Fibroblast of lung (primary cell): ENCODE measurements at regions not wholly inside any gene's neighbourhood (a gene's known extent, or its start where the extent isn't known, plus 50 kb on each side); places are given as distances from the start of the nearest gene placed in this dataset.

Source experiments
- DNase-seq, 2 donors: peaks; one replicate each; pipeline versions ENCODE4 v3.0.0 to v3.0.0-alpha.2; 2010; ENCODE audit warnings: low read depth in 2 of 2
- H2AFZ ChIP-seq: 2 replicates; pipeline ENCODE4 v1.5.1; 2012; ENCODE audit warnings: low read length, control low read depth, inconsistent platforms
- H3K27ac ChIP-seq: 2 replicates; pipeline ENCODE4 v1.5.1; 2011; ENCODE audit warnings: low read length, control low read depth; ENCODE audit not compliant: insufficient read depth
- H3K27me3 ChIP-seq: 2 replicates; pipeline ENCODE4 v1.5.1; 2011; ENCODE audit warnings: mild to moderate bottlenecking, low read length; ENCODE audit not compliant: control insufficient read depth, insufficient read depth
- H3K36me3 ChIP-seq: 2 replicates; pipeline ENCODE4 v1.5.1; 2011; ENCODE audit warnings: low read length; ENCODE audit not compliant: control insufficient read depth, insufficient read depth
- H3K4me1 ChIP-seq: 2 replicates; pipeline ENCODE4 v1.5.1; 2011; ENCODE audit warnings: low read length; ENCODE audit not compliant: control insufficient read depth, insufficient read depth; ENCODE audit errors: extremely low read depth
- H3K4me2 ChIP-seq: 2 replicates; pipeline ENCODE4 v1.5.1; 2011; ENCODE audit warnings: low read length, control low read depth; ENCODE audit not compliant: insufficient read depth; ENCODE audit errors: extremely low read depth
- H3K4me3 ChIP-seq, 4 experiments: fragments of 200-600 bp in 1 of 4; sonication (generic) in 1 of 4; replicated peaks in 1 of 4; 2 replicates each; pipeline ENCODE4 v1.5.1; 2011 to 2016; ENCODE audit warnings: low read length in 4 of 4, low read depth in 3 of 4, mild to moderate bottlenecking in 3 of 4, control low read depth in 2 of 4, inconsistent platforms in 1 of 4, mixed read lengths in 1 of 4; ENCODE audit not compliant: insufficient read depth in 1 of 4; ENCODE audit errors: control extremely low read depth in 1 of 4
- H3K79me2 ChIP-seq: 2 replicates; pipeline ENCODE4 v1.5.1; 2012; ENCODE audit warnings: mild to moderate bottlenecking, low read length, inconsistent platforms; ENCODE audit not compliant: control insufficient read depth, insufficient read depth
- H3K9ac ChIP-seq: 2 replicates; pipeline ENCODE4 v1.5.1; 2011; ENCODE audit warnings: mild to moderate bottlenecking, low read length, control low read depth; ENCODE audit not compliant: insufficient read depth
- H3K9me3 ChIP-seq: 2 replicates; pipeline ENCODE4 v1.5.1; 2012; ENCODE audit warnings: low read depth, low read length; ENCODE audit not compliant: control insufficient read depth, insufficient read depth
- H4K20me1 ChIP-seq: 2 replicates; pipeline ENCODE4 v1.5.1; 2011; ENCODE audit warnings: low read length; ENCODE audit not compliant: control insufficient read depth, insufficient read depth; ENCODE audit errors: extremely low read depth
- CTCF ChIP-seq, 2 donors: IDR thresholded peaks in 1 of 2; conservative IDR thresholded peaks in 1 of 2; 1 replicate in 1 of 2; 2 replicates in 1 of 2; pipeline ENCODE4 v1.5.1; 2011 to 2012; ENCODE audit warnings: low read length in 2 of 2, control low read depth in 1 of 2, inconsistent platforms in 1 of 2, low read depth in 1 of 2, mild to moderate bottlenecking in 1 of 2
- EZH2 ChIP-seq: IDR thresholded peaks from 2 replicates; pipeline ENCODE4 v1.5.1; 2012; ENCODE audit warnings: low read length, control low read depth, mild to moderate bottlenecking; ENCODE audit errors: missing control alignments

DNA sequence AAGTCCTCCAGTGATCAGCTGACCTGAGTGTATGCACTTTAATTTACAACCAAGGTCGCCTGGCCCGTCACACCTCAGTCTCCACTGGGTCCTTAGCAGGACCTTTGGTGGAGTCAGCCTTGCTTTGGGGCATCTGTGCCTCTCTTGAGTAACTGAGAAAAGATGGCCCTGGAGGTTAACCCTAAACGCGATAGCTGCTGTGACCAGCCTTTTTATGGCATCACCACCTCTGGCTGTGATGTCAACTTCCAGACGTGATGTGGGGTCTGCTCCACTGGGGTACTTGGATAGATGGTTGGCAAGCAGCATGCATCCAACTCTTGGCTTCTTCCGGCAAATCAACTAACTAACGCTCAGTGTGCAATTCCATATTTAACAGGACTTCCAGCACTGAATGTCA lies 122.8 kb upstream of the RTL1 start:
- Histone ChIP-seq H3K79me2 (no peaks in the 10 kb centered on the region), H2AFZ (no peak overlapping the region), H3K4me1 (no peaks in the 10 kb centered on the region), H3K27ac (no peak overlapping the region), H3K4me2 (no peak overlapping the region), H3K36me3 (peaks cover 24% of the 10 kb centered on the region), H3K27me3 (no peaks in the 10 kb centered on the region), H3K9ac (no peak overlapping the region), H3K4me3 (no peak overlapping the region), H3K9me3 (no peaks in the 10 kb centered on the region), H4K20me1 (no peaks in the 10 kb centered on the region)
- TF ChIP-seq EZH2 (no peak), CTCF (conservative IDR thresholded peaks at IDR 0.05 in 1 of 2, IDR thresholded peaks at IDR 0.05 in 1 of 2; ENCODE audit: low read depth in 1 of 2, low read length in 2 of 2) (no peak)
- no peak for DNase-seq

DNA sequence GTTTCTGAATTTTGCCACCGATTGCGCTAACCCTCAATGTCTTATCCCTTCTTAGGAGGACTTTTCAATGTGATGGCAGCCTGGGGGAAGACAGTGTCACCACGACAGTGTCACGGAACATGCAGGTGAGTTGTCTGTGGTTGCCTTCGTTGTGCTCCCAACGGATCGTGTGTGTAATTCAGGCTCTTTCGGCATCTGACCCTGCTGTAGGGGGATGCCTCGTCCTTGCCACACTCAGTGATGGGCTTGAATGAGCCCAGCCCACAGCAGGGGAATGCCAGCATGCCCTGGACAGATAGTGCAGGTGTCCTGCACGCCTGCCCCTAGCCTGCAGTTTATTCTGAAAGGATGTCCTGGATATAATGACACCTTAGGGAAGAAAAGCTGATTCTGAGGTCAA lies 123.8 kb upstream of the RTL1 start:
- Histone ChIP-seq H3K79me2 (no peaks in the 10 kb centered on the region), H2AFZ (no peak overlapping the region), H4K20me1 (no peaks in the 10 kb centered on the region), H3K9me3 (no peaks in the 10 kb centered on the region), H3K36me3 (peaks cover 21% of the 10 kb centered on the region), H3K4me1 (no peaks in the 10 kb centered on the region), H3K4me2 (no peak overlapping the region), H3K4me3 (no peak overlapping the region), H3K27ac (no peak overlapping the region), H3K27me3 (no peaks in the 10 kb centered on the region), H3K9ac (no peak overlapping the region)
- no peak for DNase-seq
- TF ChIP-seq EZH2 = no peak
- no peak for TF ChIP-seq CTCF (conservative IDR thresholded peaks at IDR 0.05 in 1 of 2, IDR thresholded peaks at IDR 0.05 in 1 of 2; ENCODE audit: low read depth in 1 of 2, low read length in 2 of 2)

GRCh38 chr14:101027966-101028365 lies 124.4 kb upstream of the RTL1 start:
- Histone ChIP-seq H3K27ac (no peak overlapping the region), H3K36me3 (peaks cover 19% of the 10 kb centered on the region), H2AFZ (no peak overlapping the region), H3K9me3 (no peaks in the 10 kb centered on the region), H3K4me2 (no peak overlapping the region), H3K4me1 (no peaks in the 10 kb centered on the region), H3K27me3 (no peaks in the 10 kb centered on the region), H3K9ac (no peak overlapping the region), H3K79me2 (no peaks in the 10 kb centered on the region), H4K20me1 (no peaks in the 10 kb centered on the region), H3K4me3 (no peak overlapping the region)
- no peak for DNase-seq
- TF ChIP-seq EZH2 = no peak
- no peak for TF ChIP-seq CTCF (conservative IDR thresholded peaks at IDR 0.05 in 1 of 2, IDR thresholded peaks at IDR 0.05 in 1 of 2; ENCODE audit: low read depth in 1 of 2, low read length in 2 of 2)
